ENCODE measurements at regions not wholly inside any gene's neighbourhood (a gene's known extent, or its start where the extent isn't known, plus 50 kb on each side); places are given as distances from the start of the nearest gene placed in this dataset.

GRCh38 chr5:142384014-142384413 is 59.2 kb upstream of the SPRY4 start:
- DNase-seq, result no peak
- Histone ChIP-seq H3K27ac (no peak overlapping the region), H3K36me3 (no peaks in the 10 kb centered on the region), H3K4me3 (no peak overlapping the region), H3K27me3 (no peaks in the 10 kb centered on the region), H3K4me1 (no peaks in the 10 kb centered on the region), H3K9me3 (no peaks in the 10 kb centered on the region)
- intact Hi-C loops (cut with DNase I; ENCODE audit: low total_unique reads), result no loop called here
- TF ChIP-seq CTCF (IDR thresholded peaks at IDR 0.05) (no peak), POLR2A (IDR thresholded peaks at IDR 0.05) (no peak)

GRCh38 chr5:142382186-142382585 is 57.4 kb upstream of the SPRY4 start:
- TF ChIP-seq CTCF (IDR thresholded peaks at IDR 0.05) (no peak), POLR2A (IDR thresholded peaks at IDR 0.05) (no peak)
- intact Hi-C loops (cut with DNase I; ENCODE audit: low total_unique reads), result no loop called here
- Histone ChIP-seq H3K36me3 (no peaks in the 10 kb centered on the region), H3K4me1 (no peaks in the 10 kb centered on the region), H3K4me3 (no peak overlapping the region), H3K27ac (no peak overlapping the region), H3K27me3 (no peaks in the 10 kb centered on the region), H3K9me3 (no peaks in the 10 kb centered on the region)
- DNase-seq, result no peak

GRCh38 chr5:142378737-142379634 is 54.2 kb upstream of the SPRY4 start:
- intact Hi-C loops (cut with DNase I; ENCODE audit: low total_unique reads), result no loop called here
- Histone ChIP-seq H3K4me3 (no peak overlapping the region), H3K9me3 (no peaks in the 10 kb centered on the region), H3K4me1 (no peaks in the 10 kb centered on the region), H3K27me3 (no peaks in the 10 kb centered on the region), H3K36me3 (no peaks in the 10 kb centered on the region), H3K27ac (no peak overlapping the region)
- no peak for DNase-seq
- TF ChIP-seq POLR2A (IDR thresholded peaks at IDR 0.05) (no peak), CTCF (IDR thresholded peaks at IDR 0.05) (no peak)

- Histone ChIP-seq H3K4me1 (no peaks in the 10 kb centered on the region), H3K27ac (no peak overlapping the region), H3K27me3 (no peaks in the 10 kb centered on the region), H3K9me3 (no peaks in the 10 kb centered on the region), H3K4me3 (no peak overlapping the region), H3K36me3 (no peaks in the 10 kb centered on the region)
- intact Hi-C loops (cut with DNase I; ENCODE audit: low total_unique reads), result no loop called here
- no peak for DNase-seq
- TF ChIP-seq POLR2A (IDR thresholded peaks at IDR 0.05) (no peak), CTCF (IDR thresholded peaks at IDR 0.05) (no peak)
Measured at GRCh38 chr5:142375944-142376411, 51.2 kb upstream of the SPRY4 start.
